SK-N-SH treated with all-trans-retinoic acid at 6 μM for 48 hours (cell line): ENCODE measurements at regions not wholly inside any gene's neighbourhood (a gene's known extent, or its start where the extent isn't known, plus 50 kb on each side); places are given as distances from the start of the nearest gene placed in this dataset.

Experiments used
- ARNTL ChIP-seq: fragments of 450-650 bp; formaldehyde crosslinking; IDR thresholded peaks from 2 replicates; pipeline ENCODE4 v1.5.0; 2020; ENCODE audit warnings: low read depth, mild to moderate bottlenecking, moderate library complexity, borderline replicate concordance
- ESRRG ChIP-seq: fragments of 250-450 bp; sonication (Bioruptor Pico); IDR thresholded peaks from 2 replicates; pipeline ENCODE4 v1.6.1; 2021; ENCODE audit warnings: mild to moderate bottlenecking
- ISL1 ChIP-seq: fragments of 250-450 bp; sonication (Bioruptor Pico); IDR thresholded peaks from 2 replicates; pipeline ENCODE4 v2.1.2; 2022; ENCODE audit warnings: mild to moderate bottlenecking, moderate library complexity
- OSR1 ChIP-seq: fragments of 250-450 bp; sonication (Bioruptor Pico); IDR thresholded peaks from 2 replicates; pipeline ENCODE4 v1.8.0; 2022; ENCODE audit warnings: moderate library complexity, mild to moderate bottlenecking, inconsistent platforms
- PPARA ChIP-seq: fragments of 250-450 bp; sonication (Bioruptor Pico); IDR thresholded peaks from 2 replicates; pipeline ENCODE4 v1.5.0; 2020; ENCODE audit warnings: mild to moderate bottlenecking, borderline replicate concordance
- RARB ChIP-seq: fragments of 250-450 bp; sonication (Bioruptor Pico); IDR thresholded peaks from 2 replicates; pipeline ENCODE4 v1.8.0; 2021; ENCODE audit warnings: mild to moderate bottlenecking, moderate library complexity
- TCF4 ChIP-seq: fragments of 250-450 bp; sonication (Bioruptor Pico); IDR thresholded peaks from 2 replicates; pipeline ENCODE4 v1.8.0; 2021; ENCODE audit warnings: mild to moderate bottlenecking, moderate library complexity, borderline replicate concordance
- ZFP3 ChIP-seq: fragments of 250-450 bp; sonication (Bioruptor Pico); IDR thresholded peaks from 2 replicates; pipeline ENCODE4 v1.5.0; 2020; ENCODE audit warnings: mild to moderate bottlenecking, moderate library complexity
- ZFP30 ChIP-seq: fragments of 450-650 bp; formaldehyde crosslinking; IDR thresholded peaks from 2 replicates; pipeline ENCODE4 v1.5.0; 2022; ENCODE audit warnings: mild to moderate bottlenecking, moderate library complexity
- ZNF565 ChIP-seq: fragments of 450-650 bp; formaldehyde crosslinking; conservative IDR thresholded peaks from 2 replicates; pipeline ENCODE4 v1.5.0; 2020; ENCODE audit warnings: low read depth, mild to moderate bottlenecking, moderate library complexity
- ZNF70 ChIP-seq: fragments of 450-650 bp; formaldehyde crosslinking; IDR thresholded peaks from 2 replicates; pipeline ENCODE4 v1.5.0; 2020; ENCODE audit warnings: mild to moderate bottlenecking, moderate library complexity
- TF ChIP-seq, protein P1 (sequence below): fragments of 250-450 bp; sonication (Bioruptor Pico); IDR thresholded peaks from 2 replicates; pipeline ENCODE4 v1.8.0; 2020; ENCODE audit warnings: mild to moderate bottlenecking, moderate library complexity, borderline replicate concordance
- TF ChIP-seq, protein P2 (sequence below): fragments of 250-450 bp; sonication (Bioruptor Pico); IDR thresholded peaks from 2 replicates; pipeline ENCODE4 v1.5.1; 2020; ENCODE audit warnings: low read depth, mild to moderate bottlenecking, moderate library complexity
- TF ChIP-seq, protein P3 (sequence below): fragments of 250-450 bp; sonication (Bioruptor Pico); IDR thresholded peaks from 2 replicates; pipeline ENCODE4 v1.5.1; 2021; ENCODE audit warnings: mild to moderate bottlenecking, moderate library complexity

- TF ChIP-seq, protein P1, sequence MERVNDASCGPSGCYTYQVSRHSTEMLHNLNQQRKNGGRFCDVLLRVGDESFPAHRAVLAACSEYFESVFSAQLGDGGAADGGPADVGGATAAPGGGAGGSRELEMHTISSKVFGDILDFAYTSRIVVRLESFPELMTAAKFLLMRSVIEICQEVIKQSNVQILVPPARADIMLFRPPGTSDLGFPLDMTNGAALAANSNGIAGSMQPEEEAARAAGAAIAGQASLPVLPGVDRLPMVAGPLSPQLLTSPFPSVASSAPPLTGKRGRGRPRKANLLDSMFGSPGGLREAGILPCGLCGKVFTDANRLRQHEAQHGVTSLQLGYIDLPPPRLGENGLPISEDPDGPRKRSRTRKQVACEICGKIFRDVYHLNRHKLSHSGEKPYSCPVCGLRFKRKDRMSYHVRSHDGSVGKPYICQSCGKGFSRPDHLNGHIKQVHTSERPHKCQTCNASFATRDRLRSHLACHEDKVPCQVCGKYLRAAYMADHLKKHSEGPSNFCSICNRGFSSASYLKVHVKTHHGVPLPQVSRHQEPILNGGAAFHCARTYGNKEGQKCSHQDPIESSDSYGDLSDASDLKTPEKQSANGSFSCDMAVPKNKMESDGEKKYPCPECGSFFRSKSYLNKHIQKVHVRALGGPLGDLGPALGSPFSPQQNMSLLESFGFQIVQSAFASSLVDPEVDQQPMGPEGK (CRISPR knock-in tag): no peak
- no peak for TF ChIP-seq ZFP3 (CRISPR knock-in tag)
- TF ChIP-seq, protein P2, sequence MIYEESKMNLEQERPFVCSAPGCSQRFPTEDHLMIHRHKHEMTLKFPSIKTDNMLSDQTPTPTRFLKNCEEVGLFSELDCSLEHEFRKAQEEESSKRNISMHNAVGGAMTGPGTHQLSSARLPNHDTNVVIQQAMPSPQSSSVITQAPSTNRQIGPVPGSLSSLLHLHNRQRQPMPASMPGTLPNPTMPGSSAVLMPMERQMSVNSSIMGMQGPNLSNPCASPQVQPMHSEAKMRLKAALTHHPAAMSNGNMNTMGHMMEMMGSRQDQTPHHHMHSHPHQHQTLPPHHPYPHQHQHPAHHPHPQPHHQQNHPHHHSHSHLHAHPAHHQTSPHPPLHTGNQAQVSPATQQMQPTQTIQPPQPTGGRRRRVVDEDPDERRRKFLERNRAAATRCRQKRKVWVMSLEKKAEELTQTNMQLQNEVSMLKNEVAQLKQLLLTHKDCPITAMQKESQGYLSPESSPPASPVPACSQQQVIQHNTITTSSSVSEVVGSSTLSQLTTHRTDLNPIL (CRISPR knock-in tag): no peak
- no peak for TF ChIP-seq OSR1 (CRISPR knock-in tag)
- no peak for TF ChIP-seq TCF4
- TF ChIP-seq PPARA: no peak
- no peak for TF ChIP-seq ARNTL (CRISPR knock-in tag)
- TF ChIP-seq ZNF70 (CRISPR knock-in tag): no peak
- TF ChIP-seq ZFP30 (CRISPR knock-in tag): no peak
- no peak for TF ChIP-seq ESRRG (CRISPR knock-in tag)
- no peak for TF ChIP-seq ZNF565 (CRISPR knock-in tag)
- no peak for TF ChIP-seq ISL1 (CRISPR knock-in tag)
- TF ChIP-seq, protein P3, sequence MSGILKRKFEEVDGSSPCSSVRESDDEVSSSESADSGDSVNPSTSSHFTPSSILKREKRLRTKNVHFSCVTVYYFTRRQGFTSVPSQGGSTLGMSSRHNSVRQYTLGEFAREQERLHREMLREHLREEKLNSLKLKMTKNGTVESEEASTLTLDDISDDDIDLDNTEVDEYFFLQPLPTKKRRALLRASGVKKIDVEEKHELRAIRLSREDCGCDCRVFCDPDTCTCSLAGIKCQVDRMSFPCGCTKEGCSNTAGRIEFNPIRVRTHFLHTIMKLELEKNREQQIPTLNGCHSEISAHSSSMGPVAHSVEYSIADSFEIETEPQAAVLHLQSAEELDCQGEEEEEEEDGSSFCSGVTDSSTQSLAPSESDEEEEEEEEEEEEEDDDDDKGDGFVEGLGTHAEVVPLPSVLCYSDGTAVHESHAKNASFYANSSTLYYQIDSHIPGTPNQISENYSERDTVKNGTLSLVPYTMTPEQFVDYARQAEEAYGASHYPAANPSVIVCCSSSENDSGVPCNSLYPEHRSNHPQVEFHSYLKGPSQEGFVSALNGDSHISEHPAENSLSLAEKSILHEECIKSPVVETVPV (CRISPR knock-in tag): no peak
- TF ChIP-seq RARB: no peak
Observed at GRCh38 chr3:56882896-56883295, 81.1 kb upstream of the ARHGEF3 start.
